Osteoblast (primary cell): ENCODE measurements at regions not wholly inside any gene's neighbourhood (a gene's known extent, or its start where the extent isn't known, plus 50 kb on each side); places are given as distances from the start of the nearest gene placed in this dataset.

Experiments used
- DNase-seq: peaks from one replicate; pipeline ENCODE4 v3.0.0; 2011; ENCODE audit warnings: low spot score, mixed read lengths; ENCODE audit not compliant: insufficient read length; ENCODE audit errors: missing footprints
- H2AFZ ChIP-seq: 2 replicates; pipeline ENCODE4 v1.6.0; 2011; ENCODE audit warnings: mild to moderate bottlenecking, low read length
- H3K27ac ChIP-seq: 2 replicates; pipeline ENCODE4 v1.5.1; 2011; ENCODE audit warnings: mild to moderate bottlenecking, low read depth, low read length, moderate library complexity
- H3K27me3 ChIP-seq: 2 replicates; pipeline ENCODE4 v1.6.0; 2012; ENCODE audit warnings: mild to moderate bottlenecking, control low read depth, inconsistent platforms, low read length, moderate library complexity; ENCODE audit not compliant: insufficient read depth
- H3K36me3 ChIP-seq: 2 replicates; pipeline ENCODE4 v1.5.1; 2011; ENCODE audit warnings: mild to moderate bottlenecking, low read length, control low read depth, moderate library complexity; ENCODE audit not compliant: insufficient read depth
- H3K4me1 ChIP-seq: 2 replicates; pipeline ENCODE4 v1.5.1; 2011; ENCODE audit warnings: mild to moderate bottlenecking, low read length, control low read depth, moderate library complexity; ENCODE audit not compliant: insufficient read depth
- H3K4me2 ChIP-seq: 2 replicates; pipeline ENCODE4 v1.6.0; 2011; ENCODE audit warnings: mild to moderate bottlenecking, low read length; ENCODE audit not compliant: insufficient read depth
- H3K4me3 ChIP-seq: fragments of 200-600 bp; sonication (generic); 3 replicates; pipeline ENCODE4 v1.5.1; 2012; ENCODE audit warnings: mild to moderate bottlenecking, low read length, inconsistent platforms; ENCODE audit not compliant: insufficient read depth
- H3K79me2 ChIP-seq: 2 replicates; pipeline ENCODE4 v1.6.0; 2012; ENCODE audit warnings: mild to moderate bottlenecking, low read length, control low read depth, inconsistent platforms; ENCODE audit not compliant: insufficient read depth
- H3K9me3 ChIP-seq: 2 replicates; pipeline ENCODE4 v1.5.1; 2011; ENCODE audit warnings: low read depth, low read length, control low read depth
- H4K20me1 ChIP-seq: 2 replicates; pipeline ENCODE4 v1.6.0; 2012; ENCODE audit warnings: mild to moderate bottlenecking, low read length, control low read depth; ENCODE audit not compliant: insufficient read depth
- CTCF ChIP-seq: IDR thresholded peaks from 2 replicates; pipeline ENCODE4 v1.5.1; 2011; ENCODE audit warnings: mild to moderate bottlenecking, low read depth, low read length, moderate library complexity; ENCODE audit errors: extremely low read depth

DNA sequence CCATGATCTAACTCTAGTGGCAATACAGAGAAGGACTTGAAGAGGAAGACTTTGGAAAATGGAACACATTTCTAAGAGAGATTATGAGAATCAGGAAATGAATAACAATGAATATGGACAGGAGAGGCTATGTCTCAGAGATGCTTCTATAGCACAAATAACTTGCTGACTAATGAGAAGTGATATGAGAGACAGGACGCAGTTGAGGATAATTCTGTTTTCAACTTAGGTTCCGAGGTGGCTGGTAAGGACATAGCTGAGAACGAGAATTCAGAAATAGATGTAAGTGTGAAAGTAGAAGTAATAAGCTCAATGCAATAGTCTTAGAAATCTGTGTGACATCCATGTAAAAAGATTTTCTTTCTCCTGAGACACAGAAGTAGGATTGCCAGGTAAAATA is 358.1 kb upstream of the GRAMD2B start:
- H3K36me3 ChIP-seq: no peaks in the 10 kb centered on the region
- no peak for DNase-seq
- no peaks in the 10 kb centered on the region for H3K9me3 ChIP-seq
- H3K27ac ChIP-seq: no peak overlapping the region
- no peak overlapping the region for H3K4me3 ChIP-seq
- no peaks in the 10 kb centered on the region for H4K20me1 ChIP-seq
- H2AFZ ChIP-seq: no peak overlapping the region
- no peaks in the 10 kb centered on the region for H3K27me3 ChIP-seq
- TF ChIP-seq CTCF: no peak
- H3K4me2 ChIP-seq: no peak overlapping the region
- no peaks in the 10 kb centered on the region for H3K79me2 ChIP-seq
- no peaks in the 10 kb centered on the region for H3K4me1 ChIP-seq

DNA sequence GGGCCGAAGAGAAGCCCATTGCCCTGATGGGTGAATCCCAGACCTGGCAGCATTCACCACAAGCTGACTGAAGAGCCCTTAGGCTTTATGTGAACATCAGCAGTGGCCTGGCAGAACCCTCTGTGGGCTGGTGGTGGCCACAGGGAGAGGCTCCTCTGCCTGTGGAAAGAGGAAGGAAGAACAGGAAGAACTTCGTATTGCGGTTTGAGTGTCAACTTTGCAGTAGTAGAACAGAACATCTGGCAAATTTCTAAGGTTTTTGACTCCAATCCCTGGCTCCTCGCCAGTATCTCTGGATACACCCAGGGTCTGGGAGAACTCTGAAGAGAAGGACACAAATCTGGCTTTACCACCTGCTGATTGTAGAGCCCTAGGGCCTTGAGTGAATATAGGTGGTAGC is 356.4 kb upstream of the GRAMD2B start:
- H3K27ac ChIP-seq: no peak overlapping the region

DNA sequence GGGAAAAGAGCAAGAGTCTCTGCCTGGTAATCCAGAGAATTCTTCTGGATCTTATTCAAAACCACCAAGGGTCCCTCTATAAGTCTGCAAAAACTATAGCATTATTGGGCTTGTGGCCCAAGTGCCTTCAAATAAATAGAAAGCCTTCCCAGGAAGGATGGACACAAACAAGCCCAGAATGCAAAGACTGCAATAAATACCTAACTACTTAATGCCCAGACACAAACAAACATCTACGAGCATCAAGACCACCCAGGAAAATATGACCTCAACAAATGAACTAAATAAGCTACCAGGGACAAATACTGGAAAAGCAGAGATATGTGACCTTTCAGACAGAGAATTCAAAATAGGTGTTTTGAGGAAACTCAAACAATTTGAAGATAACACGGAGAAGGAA is 355.8 kb upstream of the GRAMD2B start:
- Histone ChIP-seq H3K36me3 (no peaks in the 10 kb centered on the region), H4K20me1 (no peaks in the 10 kb centered on the region)
- no peak for TF ChIP-seq CTCF

More for the DNA sequence above, 356.4 kb upstream of the GRAMD2B start:
- no peak for DNase-seq
- Histone ChIP-seq H3K4me3 (no peak overlapping the region), H3K4me2 (no peak overlapping the region), H3K9me3 (no peaks in the 10 kb centered on the region), H3K27me3 (no peaks in the 10 kb centered on the region), H3K79me2 (no peaks in the 10 kb centered on the region), H3K36me3 (no peaks in the 10 kb centered on the region), H3K4me1 (no peaks in the 10 kb centered on the region), H4K20me1 (no peaks in the 10 kb centered on the region), H2AFZ (no peak overlapping the region)
- TF ChIP-seq CTCF: no peak

DNA sequence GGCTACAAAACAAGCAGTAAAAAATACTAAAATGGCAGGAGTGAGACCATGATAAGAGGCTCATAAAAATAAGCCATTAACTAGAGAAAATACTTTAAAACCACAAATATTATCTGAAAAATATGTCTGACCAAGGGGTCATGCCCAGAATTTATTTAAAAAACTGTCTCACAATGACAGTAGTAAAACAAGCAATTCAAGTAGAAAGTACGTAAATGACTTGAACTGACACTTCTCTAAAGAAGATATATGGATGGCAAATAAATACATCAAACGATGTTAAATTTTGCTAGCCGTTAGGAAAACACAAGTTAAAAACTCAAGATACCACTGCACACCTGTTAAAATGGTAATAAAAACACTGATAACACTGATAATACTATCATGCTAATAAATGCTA is 353.9 kb upstream of the GRAMD2B start:
- Histone ChIP-seq H3K4me3 (no peak overlapping the region), H3K27me3 (no peaks in the 10 kb centered on the region), H4K20me1 (no peaks in the 10 kb centered on the region), H3K4me2 (no peak overlapping the region), H3K9me3 (no peaks in the 10 kb centered on the region), H2AFZ (no peak overlapping the region), H3K36me3 (no peaks in the 10 kb centered on the region), H3K79me2 (no peaks in the 10 kb centered on the region), H3K4me1 (no peaks in the 10 kb centered on the region), H3K27ac (no peak overlapping the region)
- TF ChIP-seq CTCF: no peak
- DNase-seq: no peak

More for the DNA sequence above, 355.8 kb upstream of the GRAMD2B start:
- H3K4me2 ChIP-seq: no peak overlapping the region
- H3K4me1 ChIP-seq: no peaks in the 10 kb centered on the region
- H3K79me2 ChIP-seq: no peaks in the 10 kb centered on the region
- no peak for DNase-seq
- no peaks in the 10 kb centered on the region for H3K9me3 ChIP-seq
- H3K4me3 ChIP-seq: no peak overlapping the region
- H2AFZ ChIP-seq: no peak overlapping the region
- H3K27me3 ChIP-seq: no peaks in the 10 kb centered on the region
- no peak overlapping the region for H3K27ac ChIP-seq
